ENCODE measurements at regions not wholly inside any gene's neighbourhood (a gene's known extent, or its start where the extent isn't known, plus 50 kb on each side); places are given as distances from the start of the nearest gene placed in this dataset.

GRCh38 chr10:60439641-60440040 lies 50.0 kb upstream of the ANK3 start:
- TF ChIP-seq CTCF (IDR thresholded peaks at IDR 0.05; ENCODE audit: low read length, missing control alignments): no peak
- DNase-seq (ENCODE audit: low read depth): no peak
- H3K4me3 ChIP-seq (replicated peaks; ENCODE audit: low read depth, low read length): no peak overlapping the region

Measured in fibroblast of pulmonary artery (primary cell).